K562 (cell line): ENCODE measurements at regions not wholly inside any gene's neighbourhood (a gene's known extent, or its start where the extent isn't known, plus 50 kb on each side); places are given as distances from the start of the nearest gene placed in this dataset.

Experiments
- ATAC-seq: fragments of 200-7000 bp; cut with Tn5 transposase; 3 replicates; pipeline ENCODE4 v1.9.1; 2020; ENCODE audit warnings: moderate library complexity
- BruUV-seq: library from RNA; stranded (reverse); fragments of 400-500 nt; replicated peaks from 2 replicates; lab custom pipeline; 2021; lab: Mats Ljungman, UMichigan
- CTCF ChIA-PET: fragments of 300-600 bp; formaldehyde crosslinking; extraction: SDS; loops from one replicate; lab custom pipeline; 2021; ENCODE audit warnings: low intra/inter-chr PET ratio; lab: Yijun Ruan, JAX
- POLR2A ChIA-PET: fragments of 300-600, 350-650 bp; sonication (Branson Sonifier 250); formaldehyde crosslinking; extraction: SDS; loops from one replicate; lab custom pipeline; 2021; ENCODE audit warnings: antibody characterized with exemption, inconsistent platforms; lab: Yijun Ruan, JAX
- DNase-seq, 4 experiments: peaks; one replicate each; pipeline versions ENCODE4 v3.0.0 to v3.0.0-alpha.2; 2011 to 2018; ENCODE audit warnings: low spot score in 3 of 4, mixed read lengths in 3 of 4; ENCODE audit errors: extremely low read depth in 1 of 4
- FAIRE-seq: peaks from 2 replicates; lab custom pipeline; 2011; peaks lifted over from hg19 to GRCh38; lab: Jason Lieb, UNC
- H2AFZ ChIP-seq: 2 replicates; pipeline ENCODE4 v1.6.0; 2011; ENCODE audit warnings: low read depth, low read length, control low read depth, inconsistent platforms
- H3K27ac ChIP-seq: fragments of 200-600 bp; 3 replicates; pipeline ENCODE4 v1.8.0; 2011; ENCODE audit warnings: low read depth, mild to moderate bottlenecking, control low read depth, inconsistent platforms, low read length, moderate library complexity, mixed read lengths; ENCODE audit errors: extremely low read depth
- H3K27me3 ChIP-seq, 2 experiments: fragments of 300-600 bp in 1 of 2; 2 replicates in 1 of 2; 3 replicates in 1 of 2; pipeline versions ENCODE4 v1.6.0 to v1.8.0; 2011; ENCODE audit warnings: inconsistent platforms in 2 of 2, low read length in 2 of 2, mild to moderate bottlenecking in 1 of 2, mixed read lengths in 1 of 2, moderate library complexity in 1 of 2; ENCODE audit not compliant: control insufficient read depth in 2 of 2, insufficient read depth in 2 of 2
- H3K36me3 ChIP-seq: fragments of 300-600 bp; 3 replicates; pipeline ENCODE4 v1.8.0; 2011; ENCODE audit warnings: mild to moderate bottlenecking, low read length, inconsistent platforms; ENCODE audit not compliant: control insufficient read depth, insufficient read depth
- H3K4me1 ChIP-seq, 2 experiments: fragments of 200-600 bp in 1 of 2; replicated peaks in 1 of 2; 2 replicates in 1 of 2; 3 replicates in 1 of 2; pipeline versions ENCODE4 v1.5.1 to v1.8.0; 2011; ENCODE audit warnings: inconsistent platforms in 2 of 2, low read length in 2 of 2, mild to moderate bottlenecking in 1 of 2, mixed read lengths in 1 of 2, moderate library complexity in 1 of 2; ENCODE audit not compliant: control insufficient read depth in 2 of 2, insufficient read depth in 2 of 2
- H3K4me2 ChIP-seq: 2 replicates; pipeline ENCODE4 v1.6.1; 2011; ENCODE audit warnings: low read length, control low read depth, inconsistent platforms, mixed read lengths; ENCODE audit not compliant: insufficient read depth
- H3K4me3 ChIP-seq: fragments of 200-600 bp; sonication (generic), shearing (Covaris generic); 2 replicates; pipeline ENCODE4 v1.5.1; 2016; ENCODE audit warnings: control low read depth, inconsistent platforms
- H3K79me2 ChIP-seq: fragments of 200-600 bp; 3 replicates; pipeline ENCODE4 v1.8.0; 2011; ENCODE audit warnings: low read length, inconsistent platforms; ENCODE audit not compliant: control insufficient read depth, insufficient read depth
- H3K9ac ChIP-seq, 2 experiments: 2 replicates each; pipeline versions ENCODE4 v1.6.0 to v1.6.1; 2011; ENCODE audit warnings: low read depth in 2 of 2, low read length in 2 of 2, control low read depth in 1 of 2, inconsistent platforms in 1 of 2, mild to moderate bottlenecking in 1 of 2, mixed read lengths in 1 of 2; ENCODE audit not compliant: insufficient read depth in 1 of 2
- H3K9me1 ChIP-seq: one replicate; pipeline ENCODE4 v1.6.0; 2011; ENCODE audit warnings: inconsistent platforms, mild to moderate bottlenecking, low read length, moderate library complexity; ENCODE audit not compliant: control insufficient read depth, insufficient read depth
- H3K9me3 ChIP-seq: replicated peaks from 2 replicates; pipeline ENCODE4 v1.5.1; 2011; ENCODE audit warnings: low read depth, low read length, inconsistent platforms; ENCODE audit not compliant: control insufficient read depth, insufficient read depth
- H4K20me1 ChIP-seq: replicated peaks from 2 replicates; pipeline ENCODE4 v1.6.1; 2011; ENCODE audit warnings: low read length, inconsistent platforms, mixed read lengths; ENCODE audit not compliant: control insufficient read depth, insufficient read depth
- C11orf30 ChIP-seq: fragments of 450-650 bp; IDR thresholded peaks from 2 replicates; pipeline ENCODE4 v1.6.1; 2016; ENCODE audit warnings: low read depth, mild to moderate bottlenecking
- FOXK1 ChIP-seq: sonication (generic); formaldehyde crosslinking; IDR thresholded peaks from 2 replicates; pipeline ENCODE4 v1.8.0; 2022; ENCODE audit warnings: missing genetic modification reagents, mild to moderate bottlenecking, borderline replicate concordance
- JUN ChIP-seq, 2 experiments: sonication (generic) in 1 of 2; formaldehyde crosslinking in 1 of 2; IDR thresholded peaks; 2 replicates each; pipeline versions ENCODE4 v1.6.1 to v1.8.0; 2012 to 2022; ENCODE audit warnings: borderline replicate concordance in 2 of 2, mild to moderate bottlenecking in 2 of 2, improper control_type of control experiment in 1 of 2, low read depth in 1 of 2, low read length in 1 of 2, missing genetic modification reagents in 1 of 2
- MAFF ChIP-seq: IDR thresholded peaks from 2 replicates; pipeline ENCODE4 v1.6.1; 2012; ENCODE audit warnings: low read length, improper control_type of control experiment
- MAFG ChIP-seq: fragments of 450-650 bp; conservative IDR thresholded peaks from 2 replicates; pipeline ENCODE4 v1.6.1; 2016; ENCODE audit warnings: missing genetic modification characterization, missing compliant biosample characterization
- MAFK ChIP-seq: IDR thresholded peaks from 2 replicates; pipeline ENCODE4 v1.6.1; 2011; ENCODE audit warnings: low read length, improper control_type of control experiment
- MECOM ChIP-seq: fragments of 250-450 bp; sonication (Bioruptor Pico); IDR thresholded peaks from 2 replicates; pipeline ENCODE4 v1.8.0; 2022; ENCODE audit warnings: inconsistent platforms
- PPARD ChIP-seq: fragments of 250-450 bp; sonication (Bioruptor Pico); IDR thresholded peaks from 2 replicates; pipeline ENCODE4 v1.8.0; 2022; ENCODE audit warnings: inconsistent platforms, mild to moderate bottlenecking, moderate library complexity
- ZNF316 ChIP-seq: fragments of 450-650 bp; IDR thresholded peaks from 2 replicates; pipeline ENCODE4 v1.6.1; 2016
- WGBS: fragments of 100-300 bp; shearing (Covaris generic); methylation state at CpG from one replicate; pipeline ENCODE4 v1.1.6; 2016; ENCODE audit warnings: low coverage, mixed read lengths; ENCODE audit not compliant: insufficient coverage; ENCODE audit errors: missing lambda C conversion rate; 5-methylcytosine and 5-hydroxymethylcytosine counted together
- in situ Hi-C: fragments of 300-500 bp; cut with MboI; formaldehyde crosslinking; loops from 4 replicates; pipeline ENCODE4 v1.15.0; 2018; ENCODE audit warnings: inconsistent platforms, mixed read lengths
- intact Hi-C: fragments of 100-400 bp; cut with micrococcal nuclease; formaldehyde crosslinking; loops from 2 replicates; pipeline ENCODE4 v1.14.2; 2022

DNA sequence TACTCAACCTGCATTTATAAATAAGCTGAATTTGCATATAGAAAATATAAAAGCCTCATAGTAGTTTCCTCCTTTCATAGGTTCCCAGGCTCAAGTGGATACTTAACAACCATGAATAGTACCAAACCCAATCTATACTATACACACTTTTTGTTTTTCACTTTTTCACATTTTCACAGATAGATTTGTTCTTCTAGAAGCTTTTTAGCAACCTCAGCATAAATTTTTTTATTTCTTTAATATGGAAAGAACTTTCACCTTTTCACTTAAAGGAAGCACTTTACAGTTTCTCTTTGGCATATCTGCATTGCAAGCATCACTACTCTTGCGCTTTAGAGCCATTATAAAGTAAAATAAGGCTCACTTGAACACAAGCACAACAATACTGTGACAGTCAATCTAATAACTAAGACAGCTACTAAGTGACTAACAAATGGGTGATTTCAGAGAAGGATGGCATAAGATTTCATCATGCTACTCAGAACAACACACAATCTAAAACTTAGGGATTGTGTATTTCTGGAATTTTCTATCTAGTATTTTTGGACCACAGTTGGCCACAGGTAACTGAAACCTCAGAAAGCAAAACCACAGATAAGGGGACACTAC lies 1063.6 kb downstream of the FAM181B start:
- H2AFZ ChIP-seq, result no peak overlapping the region
- ChIA-PET POLR2A (no interaction called here), CTCF (no interaction called here)
- TF ChIP-seq JUN (IDR thresholded peaks at IDR 0.05; ENCODE audit: borderline replicate concordance, low read depth, low read length) (no peak), JUN (CRISPR knock-in tag; IDR thresholded peaks at IDR 0.05; ENCODE audit: borderline replicate concordance) (no peak), MAFG (tag) (peak; percentile 50; the same call in 1 of the 2 replicates), C11orf30 (peak; percentile 52; the same call in 1 of the 2 replicates), MAFK (peak; percentile 75), PPARD (CRISPR knock-in tag) (no peak), FOXK1 (CRISPR knock-in tag) (no peak), ZNF316 (peak; percentile 70), MAFF (peak; percentile 69), MECOM (CRISPR knock-in tag) (no peak)
- H3K9ac ChIP-seq, result no peak overlapping the region
- no peaks in the 10 kb centered on the region for H3K27me3 ChIP-seq
- 0 out of 2 replicates have a peak, but pooled peaks cover 2% of the 10 kb centered on the region for H3K9me3 ChIP-seq
- ATAC-seq, result no peak
- H3K4me1 ChIP-seq, result no peaks in the 10 kb centered on the region
- no peak overlapping the region for H3K4me3 ChIP-seq
- no peak overlapping the region for H3K27ac ChIP-seq
- no TSS peak for BruUV-seq
- DNase-seq, result no peak
- intact Hi-C loops (no loop called here), in situ Hi-C loops (no loop called here)
- no peaks in the 10 kb centered on the region for H4K20me1 ChIP-seq
- H3K9me1 ChIP-seq, result no peaks in the 10 kb centered on the region
- no peak overlapping the region for H3K4me2 ChIP-seq
- no peaks in the 10 kb centered on the region for H3K79me2 ChIP-seq
- H3K36me3 ChIP-seq, result no peaks in the 10 kb centered on the region
- WGBS, result 0% methylated on average over 1 of the region's 1 CpG
- FAIRE-seq, result no peak
